SK-N-SH (cell line): ENCODE measurements at regions not wholly inside any gene's neighbourhood (a gene's known extent, or its start where the extent isn't known, plus 50 kb on each side); places are given as distances from the start of the nearest gene placed in this dataset.
A peak's percentile ranks its signal among the peaks of the same experiment; 100 is the strongest.
"Not testable (repeated sequence)": the region's sequence is repeated elsewhere in the genome, so short reads cannot be mapped to it uniquely, and the experiment has no call there.

ENCODE experiments used
- CTCF ChIA-PET: fragments of 300-600, 350-600 bp; formaldehyde crosslinking; extraction: SDS; loops from one replicate; lab custom pipeline; 2021; lab: Yijun Ruan, JAX
- POLR2A ChIA-PET: fragments of 350-600 bp; sonication (Branson Sonifier 250); formaldehyde crosslinking; extraction: SDS; loops from one replicate; lab custom pipeline; 2020; ENCODE audit warnings: antibody characterized with exemption, inconsistent platforms; lab: Yijun Ruan, JAX
- DNase-seq: peaks from one replicate; pipeline ENCODE4 v3.0.0; 2012
- H2AFZ ChIP-seq: fragments of 200-600 bp; sonication (generic); 2 replicates; pipeline ENCODE4 v1.8.1; 2016; ENCODE audit warnings: antibody characterized with exemption, mild to moderate bottlenecking, low read depth
- H3F3A ChIP-seq: fragments of 200-600 bp; sonication (generic); replicated peaks from 2 replicates; pipeline ENCODE3; 2016; ENCODE audit warnings: antibody characterized with exemption, mild to moderate bottlenecking; ENCODE audit not compliant: insufficient read depth
- H3K27ac ChIP-seq, 2 experiments: fragments of 200-500 bp in 1 of 2; fragments of 200-600 bp in 1 of 2; sonication (Bioruptor generic) in 1 of 2; sonication (generic), shearing (Covaris generic) in 1 of 2; 2 replicates each; pipeline versions ENCODE4 v1.5.1 to v1.6.1; 2014 to 2016; ENCODE audit warnings: low read depth in 2 of 2, inconsistent platforms in 1 of 2, low read length in 1 of 2, mild to moderate bottlenecking in 1 of 2, mixed read lengths in 1 of 2
- H3K27me3 ChIP-seq: fragments of 200-600 bp; sonication (generic), shearing (Covaris generic); 2 replicates; pipeline ENCODE4 v1.6.1; 2016; ENCODE audit warnings: mixed run types; ENCODE audit not compliant: insufficient read depth
- H3K36me3 ChIP-seq, 2 experiments: fragments of 200-500 bp in 1 of 2; fragments of 200-600 bp in 1 of 2; sonication (Bioruptor generic) in 1 of 2; sonication (generic) in 1 of 2; replicated peaks in 1 of 2; 2 replicates each; pipeline versions ENCODE3 to v1.5.1; 2014 to 2016; ENCODE audit warnings: low read length in 1 of 2, mild to moderate bottlenecking in 1 of 2; ENCODE audit not compliant: insufficient read depth in 2 of 2, control insufficient read depth in 1 of 2
- H3K4me1 ChIP-seq, 2 experiments: fragments of 200-500 bp in 1 of 2; fragments of 200-600 bp in 1 of 2; sonication (Bioruptor generic) in 1 of 2; sonication (generic), shearing (Covaris generic) in 1 of 2; 2 replicates each; pipeline versions ENCODE4 v1.5.1 to v1.6.1; 2014 to 2016; ENCODE audit warnings: low read depth in 1 of 2, low read length in 1 of 2, mixed run types in 1 of 2; ENCODE audit not compliant: insufficient read depth in 2 of 2, control insufficient read depth in 1 of 2
- H3K4me2 ChIP-seq: fragments of 200-600 bp; sonication (generic), shearing (Covaris generic); 2 replicates; pipeline ENCODE4 v1.6.1; 2017; ENCODE audit warnings: mixed run types
- H3K4me3 ChIP-seq, 2 experiments: fragments of 200-500 bp in 1 of 2; fragments of 200-600 bp in 1 of 2; sonication (Bioruptor generic) in 1 of 2; sonication (generic), shearing (Covaris generic) in 1 of 2; 2 replicates each; pipeline versions ENCODE4 v1.5.1 to v1.8.1; 2014 to 2016; ENCODE audit warnings: low read depth in 2 of 2, inconsistent platforms in 1 of 2, low read length in 1 of 2, mild to moderate bottlenecking in 1 of 2, mixed read lengths in 1 of 2, moderate library complexity in 1 of 2
- H3K79me2 ChIP-seq: fragments of 200-600 bp; sonication (generic); 2 replicates; pipeline ENCODE4 v1.8.1; 2017; ENCODE audit warnings: mild to moderate bottlenecking; ENCODE audit not compliant: insufficient read depth
- H3K9ac ChIP-seq: fragments of 200-600 bp; sonication (generic); 2 replicates; pipeline ENCODE4 v1.6.1; 2017; ENCODE audit warnings: mixed run types
- H3K9me2 ChIP-seq: fragments of 200-600 bp; sonication (generic); 2 replicates; pipeline ENCODE4 v1.6.1; 2017; ENCODE audit warnings: mixed run types
- H3K9me3 ChIP-seq: fragments of 200-600 bp; sonication (generic); 2 replicates; pipeline ENCODE4 v1.6.1; 2017; ENCODE audit warnings: mixed run types, mild to moderate bottlenecking, moderate library complexity
- H4K20me1 ChIP-seq: fragments of 200-600 bp; sonication (generic); 2 replicates; pipeline ENCODE4 v1.6.1; 2017; ENCODE audit warnings: mild to moderate bottlenecking, mixed run types; ENCODE audit not compliant: insufficient read depth
- CHD2 ChIP-seq: fragments of 150-350 bp; IDR thresholded peaks from 2 replicates; pipeline ENCODE4 v1.6.1; 2018; ENCODE audit warnings: low read length; ENCODE audit not compliant: partially characterized antibody
- ELF1 ChIP-seq: IDR thresholded peaks from 2 replicates; pipeline ENCODE4 v1.4.0; 2012
- EP300 ChIP-seq, 2 experiments: IDR thresholded peaks; 2 replicates each; pipeline versions ENCODE4 v1.4.0 to v1.6.1; 2012; ENCODE audit warnings: borderline replicate concordance in 1 of 2, low read depth in 1 of 2, low read length in 1 of 2
- EZH2phosphoT487 ChIP-seq: fragments of 200-600 bp; sonication (generic); IDR thresholded peaks from 2 replicates; pipeline ENCODE4 v1.6.1; 2017; ENCODE audit warnings: low read depth, mixed run types, mild to moderate bottlenecking, antibody characterized with exemption, moderate library complexity, borderline replicate concordance
- FOSL2 ChIP-seq: IDR thresholded peaks from 2 replicates; pipeline ENCODE4 v1.4.0; 2012; ENCODE audit warnings: low read depth, mild to moderate bottlenecking, moderate library complexity, borderline replicate concordance
- GATA2 ChIP-seq: sonication (generic); formaldehyde crosslinking; IDR thresholded peaks from 2 replicates; pipeline ENCODE4 v1.5.0; 2020; ENCODE audit warnings: mild to moderate bottlenecking, missing genetic modification reagents
- IRF3 ChIP-seq: fragments of 150-350 bp; IDR thresholded peaks from 2 replicates; pipeline ENCODE4 v1.6.1; 2016; ENCODE audit warnings: mild to moderate bottlenecking, low read depth, low read length
- JUND ChIP-seq: IDR thresholded peaks from 2 replicates; pipeline ENCODE4 v1.4.0; 2012
- MEF2A ChIP-seq: IDR thresholded peaks from 2 replicates; pipeline ENCODE4 v1.4.0; 2012; ENCODE audit warnings: low read depth, borderline replicate concordance
- POLR2AphosphoS5 ChIP-seq: IDR thresholded peaks from 2 replicates; pipeline ENCODE4 v1.6.1; 2012; ENCODE audit warnings: low read depth, low read length
- RAD21 ChIP-seq: IDR thresholded peaks from 2 replicates; pipeline ENCODE4 v1.6.1; 2012; ENCODE audit warnings: mild to moderate bottlenecking, low read length
- RCOR1 ChIP-seq: fragments of 150-350 bp; IDR thresholded peaks from 2 replicates; pipeline ENCODE4 v1.6.1; 2017; ENCODE audit warnings: antibody characterized with exemption, low read length
- RFX5 ChIP-seq: IDR thresholded peaks from 2 replicates; pipeline ENCODE4 v1.6.1; 2012; ENCODE audit warnings: mild to moderate bottlenecking, improper control_type of control experiment, low read length
- SMC3 ChIP-seq: IDR thresholded peaks from 2 replicates; pipeline ENCODE4 v1.6.1; 2012; ENCODE audit warnings: low read depth, low read length, improper control_type of control experiment
- TCF12 ChIP-seq: IDR thresholded peaks from 2 replicates; pipeline ENCODE4 v1.4.0; 2012
- USF1 ChIP-seq: IDR thresholded peaks from 2 replicates; pipeline ENCODE4 v1.4.0; 2012; ENCODE audit warnings: low read depth, borderline replicate concordance
- USF2 ChIP-seq: fragments of 150-350 bp; IDR thresholded peaks from 2 replicates; pipeline ENCODE4 v1.6.1; 2017; ENCODE audit warnings: antibody characterized with exemption, low read length, low read depth, borderline replicate concordance
- YY1 ChIP-seq: IDR thresholded peaks from 2 replicates; pipeline ENCODE4 v1.4.0; 2012; ENCODE audit warnings: low read depth, mild to moderate bottlenecking
- WGBS: methylation state at CpG from one replicate; pipeline ENCODE4 v1.1.6; 2017; ENCODE audit warnings: low lambda C conversion rate; 5-methylcytosine and 5-hydroxymethylcytosine counted together

GRCh38 chr1:240720976-240721375, 109.0 kb upstream of the GREM2 start:
- POLR2A ChIA-PET: no interaction called here
- Histone ChIP-seq H4K20me1 (no peaks in the 10 kb centered on the region), H2AFZ (no peak overlapping the region), H3K9me2 (no peaks in the 10 kb centered on the region), H3K4me2 (no peak overlapping the region), H3K4me3 (no peak overlapping the region), H3K9ac (no peak overlapping the region), H3K27me3 (no peaks in the 10 kb centered on the region), H3K9me3 (no peaks in the 10 kb centered on the region), H3K79me2 (no peaks in the 10 kb centered on the region), H3K36me3 (no peaks in the 10 kb centered on the region), H3K4me1 (peaks cover 0 to 5% of the 10 kb centered on the region in 2 experiments; a peak in 2 of 4 replicates), H3F3A (no peaks in the 10 kb centered on the region), H3K27ac (peak overlapping the region in 1 of 2 experiments; percentile 76; a peak in 1 of 4 replicates)
- CTCF ChIA-PET: no interaction called here
- TF ChIP-seq MEF2A (no peak), TCF12 (no peak), EZH2phosphoT487 (no peak), FOSL2 (no peak), YY1 (no peak), IRF3 (no peak), JUND (no peak), GATA2 (CRISPR knock-in tag) (no peak), EP300 (IDR thresholded peaks at IDR 0.05; ENCODE audit: borderline replicate concordance in 1 of 2, low read depth in 1 of 2, low read length in 1 of 2) (no peak), RAD21 (no peak), POLR2AphosphoS5 (no peak), SMC3 (no peak), CHD2 (no peak), RCOR1 (no peak), USF2 (no peak)
- no peak for DNase-seq
- 75% methylated on average over 6 of the region's 6 CpGs for WGBS

GRCh38 chr1:240719953-240720700, 108.2 kb upstream of the GREM2 start:
- POLR2A ChIA-PET: no interaction called here
- Histone ChIP-seq H3K4me2 (no peak overlapping the region), H3K27ac (peak overlapping the region in 1 of 2 experiments; percentile 76; a peak in 2 of 4 replicates), H2AFZ (no peak overlapping the region), H3K4me3 (no peak overlapping the region), H3F3A (no peaks in the 10 kb centered on the region), H3K27me3 (no peaks in the 10 kb centered on the region), H3K9me2 (no peaks in the 10 kb centered on the region), H3K9ac (no peak overlapping the region)
- 63% methylated on average over 8 of the region's 8 CpGs for WGBS
- CTCF ChIA-PET: no interaction called here
- peak; percentile 66 for DNase-seq
- peak; percentile 8; the same call in 1 of the 2 replicates for TF ChIP-seq GATA2 (CRISPR knock-in tag)
- 0 out of 2 replicates have a peak, but pooled peaks have one; percentile 17 for TF ChIP-seq RCOR1
- TF ChIP-seq EP300 (IDR thresholded peaks at IDR 0.05; ENCODE audit: borderline replicate concordance in 1 of 2, low read depth in 1 of 2, low read length in 1 of 2): peak in 1 of 2 experiments; percentile 69; a peak in 2 of 4 replicates
- peak; percentile 29; the same call in 1 of the 2 replicates for TF ChIP-seq USF1
- no peak for TF ChIP-seq ELF1
- no peak for TF ChIP-seq RFX5
- TF ChIP-seq TCF12: peak; percentile 77
- TF ChIP-seq, all 33 proteins: peak for 5
- no peaks in the 10 kb centered on the region for H3K79me2 ChIP-seq
- no peaks in the 10 kb centered on the region for H3K9me3 ChIP-seq
- H4K20me1 ChIP-seq: no peaks in the 10 kb centered on the region
- no peaks in the 10 kb centered on the region for H3K36me3 ChIP-seq
- H3K4me1 ChIP-seq: peaks cover 0 to 5% of the 10 kb centered on the region in 2 experiments; a peak in 2 of 4 replicates

- H4K20me1 ChIP-seq, H3K4me1 ChIP-seq, H3K4me3 ChIP-seq, H3K9ac ChIP-seq, DNase-seq, H3F3A ChIP-seq, POLR2A ChIA-PET, H3K36me3 ChIP-seq, H3K27ac ChIP-seq, H3K27me3 ChIP-seq, H3K79me2 ChIP-seq, H3K9me3 ChIP-seq, H2AFZ ChIP-seq, H3K4me2 ChIP-seq, H3K9me2 ChIP-seq: not testable (repeated sequence)
- 89% methylated on average over 4 of the region's 4 CpGs for WGBS
- CTCF ChIA-PET: interaction anchor here (1.1 to 2.8 kb wide), 4 partner anchors 10 to 526 kb away, joined by 3 to 12 read pairs (median 3); no protein-coding TSS in a partner anchor
These were observed 104.6 kb upstream of the GREM2 start for GRCh38 chr1:240716538-240716937.
